Ovary (tissue), 3 donors: ENCODE measurements at regions not wholly inside any gene's neighbourhood (a gene's known extent, or its start where the extent isn't known, plus 50 kb on each side); places are given as distances from the start of the nearest gene placed in this dataset.

Experiments used
- POLR2A ChIP-seq: fragments of 450-650 bp; IDR thresholded peaks from one replicate; pipeline ENCODE4 v1.6.1; 2017; ENCODE audit warnings: antibody characterized with exemption, mild to moderate bottlenecking, moderate library complexity
- TF ChIP-seq, protein P1 (sequence below), 3 donors: fragments of 450-650 bp in 2 of 3; fragments of 200-600 bp in 1 of 3; IDR thresholded peaks; one replicate each; pipeline versions ENCODE4 v1.5.1 to v1.8.0; 2016 to 2022; ENCODE audit warnings: antibody characterized with exemption in 3 of 3, mild to moderate bottlenecking in 1 of 3
- donor health status: DM: no; HTN: no; CAD: no.

- TF ChIP-seq, protein P1, sequence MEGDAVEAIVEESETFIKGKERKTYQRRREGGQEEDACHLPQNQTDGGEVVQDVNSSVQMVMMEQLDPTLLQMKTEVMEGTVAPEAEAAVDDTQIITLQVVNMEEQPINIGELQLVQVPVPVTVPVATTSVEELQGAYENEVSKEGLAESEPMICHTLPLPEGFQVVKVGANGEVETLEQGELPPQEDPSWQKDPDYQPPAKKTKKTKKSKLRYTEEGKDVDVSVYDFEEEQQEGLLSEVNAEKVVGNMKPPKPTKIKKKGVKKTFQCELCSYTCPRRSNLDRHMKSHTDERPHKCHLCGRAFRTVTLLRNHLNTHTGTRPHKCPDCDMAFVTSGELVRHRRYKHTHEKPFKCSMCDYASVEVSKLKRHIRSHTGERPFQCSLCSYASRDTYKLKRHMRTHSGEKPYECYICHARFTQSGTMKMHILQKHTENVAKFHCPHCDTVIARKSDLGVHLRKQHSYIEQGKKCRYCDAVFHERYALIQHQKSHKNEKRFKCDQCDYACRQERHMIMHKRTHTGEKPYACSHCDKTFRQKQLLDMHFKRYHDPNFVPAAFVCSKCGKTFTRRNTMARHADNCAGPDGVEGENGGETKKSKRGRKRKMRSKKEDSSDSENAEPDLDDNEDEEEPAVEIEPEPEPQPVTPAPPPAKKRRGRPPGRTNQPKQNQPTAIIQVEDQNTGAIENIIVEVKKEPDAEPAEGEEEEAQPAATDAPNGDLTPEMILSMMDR (IDR thresholded peaks at IDR 0.05) = no peak
- TF ChIP-seq POLR2A = no peak
Observed at GRCh38 chr4:131084997-131085396, 1989.0 kb downstream of the C4orf33 start.
